Osteocyte (in vitro differentiated cells): ENCODE measurements at regions not wholly inside any gene's neighbourhood (a gene's known extent, or its start where the extent isn't known, plus 50 kb on each side); places are given as distances from the start of the nearest gene placed in this dataset.

Source experiments
- DNase-seq: peaks from one replicate; pipeline ENCODE4 v3.0.0; 2021; ENCODE audit warnings: mixed read lengths; ENCODE audit not compliant: unreplicated experiment; ENCODE audit errors: extremely low spot score
- H3K27ac Mint-ChIP-seq: one replicate; pipeline ENCODE4 v1.8.0; 2021; ENCODE audit warnings: mild to moderate bottlenecking, mixed read lengths; ENCODE audit not compliant: unreplicated experiment
- H3K27me3 Mint-ChIP-seq: one replicate; pipeline ENCODE4 v1.8.0; 2021; ENCODE audit warnings: mixed read lengths; ENCODE audit not compliant: unreplicated experiment
- H3K36me3 Mint-ChIP-seq: one replicate; pipeline ENCODE4 v1.8.0; 2021; ENCODE audit warnings: mixed read lengths; ENCODE audit not compliant: unreplicated experiment
- H3K4me1 Mint-ChIP-seq: one replicate; pipeline ENCODE4 v1.8.0; 2021; ENCODE audit warnings: mixed read lengths; ENCODE audit not compliant: unreplicated experiment
- H3K4me3 Mint-ChIP-seq: one replicate; pipeline ENCODE4 v1.8.0; 2021; ENCODE audit warnings: mild to moderate bottlenecking, moderate library complexity, mixed read lengths; ENCODE audit not compliant: unreplicated experiment
- H3K9me3 Mint-ChIP-seq: one replicate; pipeline ENCODE4 v1.8.0; 2021; ENCODE audit warnings: mixed read lengths; ENCODE audit not compliant: unreplicated experiment
- CTCF ChIP-seq: fragments of 200-600 bp; sonication (generic); IDR thresholded peaks from 2 replicates; pipeline ENCODE4 v1.5.0; 2021; ENCODE audit warnings: antibody characterized with exemption, mild to moderate bottlenecking, moderate library complexity

GRCh38 chr4:154033921-154034320 lies 245.0 kb upstream of the SFRP2 start:
- Mint-ChIP-seq H3K4me1 (peaks cover 39% of the 10 kb centered on the region), H3K36me3 (peaks cover 3% of the 10 kb centered on the region), H3K27me3 (peaks cover 5% of the 10 kb centered on the region), H3K27ac (peak overlapping the region; percentile 14), H3K4me3 (no peak overlapping the region), H3K9me3 (peaks cover 5% of the 10 kb centered on the region)
- no peak for DNase-seq
- TF ChIP-seq CTCF: no peak

DNA sequence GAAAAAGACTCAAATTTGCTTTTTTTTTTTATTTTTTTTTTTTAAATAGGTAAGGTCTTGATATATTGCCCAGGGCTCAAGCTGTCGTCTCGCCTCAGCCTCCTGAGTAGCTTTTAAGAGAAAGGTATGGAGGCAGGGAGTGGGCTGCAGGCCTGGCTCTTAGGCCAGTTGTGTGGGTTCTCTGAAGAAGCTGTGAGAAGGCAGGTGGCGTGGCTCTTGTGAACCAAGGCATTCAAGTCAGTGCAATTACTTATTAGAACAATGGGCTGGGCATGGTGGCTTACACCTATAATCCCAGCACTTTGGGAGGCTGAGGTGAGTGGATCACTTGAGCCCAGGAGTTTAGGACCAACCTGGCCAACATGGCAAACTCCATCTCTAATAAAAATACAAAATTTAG lies 244.0 kb upstream of the SFRP2 start:
- Mint-ChIP-seq H3K36me3 (peaks cover 3% of the 10 kb centered on the region), H3K27ac (no peak overlapping the region), H3K4me3 (no peak overlapping the region), H3K27me3 (peaks cover 5% of the 10 kb centered on the region), H3K9me3 (peaks cover 5% of the 10 kb centered on the region), H3K4me1 (peaks cover 31% of the 10 kb centered on the region)
- TF ChIP-seq CTCF: no peak
- no peak for DNase-seq

DNA sequence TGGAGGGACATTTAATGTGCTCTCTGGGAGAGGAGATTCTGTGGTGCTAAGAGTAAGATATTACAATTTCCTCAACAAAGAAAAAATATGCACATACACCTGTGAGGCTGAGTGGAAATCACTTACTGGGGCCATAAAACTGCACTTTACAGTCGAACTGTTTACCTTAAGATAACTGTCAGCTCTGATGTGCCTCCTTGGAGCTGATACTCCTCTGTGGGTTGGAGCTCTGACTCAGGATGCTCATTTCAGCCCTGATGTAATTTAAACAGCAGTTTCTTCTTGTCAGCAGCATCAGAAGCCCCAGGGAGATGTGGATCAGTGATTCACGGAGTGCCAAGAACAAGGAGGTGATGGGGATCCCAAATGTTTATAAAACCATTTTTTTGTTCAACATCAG lies 241.9 kb upstream of the SFRP2 start:
- H3K36me3 Mint-ChIP-seq: peaks cover 3% of the 10 kb centered on the region
- no peak overlapping the region for H3K27ac Mint-ChIP-seq
- peaks cover 22% of the 10 kb centered on the region for H3K4me1 Mint-ChIP-seq
- H3K9me3 Mint-ChIP-seq: peaks cover 5% of the 10 kb centered on the region
- TF ChIP-seq CTCF: no peak
- H3K4me3 Mint-ChIP-seq: no peak overlapping the region
- H3K27me3 Mint-ChIP-seq: no peaks in the 10 kb centered on the region
- no peak for DNase-seq

DNA sequence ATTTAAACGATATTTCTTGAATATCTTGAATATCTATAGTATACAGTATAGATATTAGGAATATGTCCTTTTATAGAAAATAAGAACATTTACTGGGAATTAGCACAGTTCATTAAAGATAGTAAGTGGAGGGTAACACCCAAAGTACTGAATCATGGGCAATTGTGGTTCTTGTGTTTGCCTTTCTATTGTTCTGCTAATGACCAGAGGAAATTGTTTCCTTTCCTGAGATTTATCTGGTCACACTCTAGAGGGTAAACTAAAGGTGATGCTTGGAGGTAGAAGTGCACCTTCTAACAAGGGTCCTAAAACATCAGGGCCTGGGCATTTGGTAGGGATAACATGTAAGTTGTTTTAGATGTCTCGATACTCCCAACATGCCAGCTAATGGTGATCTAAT lies 241.3 kb upstream of the SFRP2 start:
- Mint-ChIP-seq H3K4me3 (no peak overlapping the region), H3K4me1 (peaks cover 16% of the 10 kb centered on the region), H3K36me3 (peaks cover 3% of the 10 kb centered on the region), H3K27me3 (no peaks in the 10 kb centered on the region), H3K27ac (no peak overlapping the region), H3K9me3 (peaks cover 5% of the 10 kb centered on the region)
- no peak for TF ChIP-seq CTCF
- DNase-seq: no peak

DNA sequence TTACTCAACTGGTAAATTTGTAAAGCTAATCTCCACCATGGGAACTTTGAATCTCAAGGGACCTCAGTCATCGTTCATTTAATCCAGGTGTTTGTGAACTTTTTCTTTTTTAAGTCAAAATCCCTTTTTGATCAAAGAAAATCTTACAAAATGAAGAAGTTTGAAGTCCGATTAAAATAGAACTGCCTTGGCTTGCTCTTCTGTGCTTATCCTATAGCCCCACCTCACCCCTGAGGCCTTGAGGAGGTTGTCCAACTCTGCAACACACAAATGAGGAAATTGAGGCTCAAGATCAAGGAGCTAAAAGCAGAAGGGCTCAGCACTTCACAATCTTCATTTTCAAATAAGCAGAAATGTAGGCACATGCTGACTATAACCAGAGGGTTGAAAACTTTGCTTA lies 240.3 kb upstream of the SFRP2 start:
- no peak for DNase-seq
- H3K27ac Mint-ChIP-seq: no peak overlapping the region
- no peak for TF ChIP-seq CTCF
- no peak overlapping the region for H3K4me3 Mint-ChIP-seq
- H3K27me3 Mint-ChIP-seq: no peaks in the 10 kb centered on the region
- peaks cover 5% of the 10 kb centered on the region for H3K9me3 Mint-ChIP-seq
- peaks cover 8% of the 10 kb centered on the region for H3K4me1 Mint-ChIP-seq
- H3K36me3 Mint-ChIP-seq: peaks cover 3% of the 10 kb centered on the region
